ENCODE measurements at regions not wholly inside any gene's neighbourhood (a gene's known extent, or its start where the extent isn't known, plus 50 kb on each side); places are given as distances from the start of the nearest gene placed in this dataset.
"Not testable (repeated sequence)": the region's sequence is repeated elsewhere in the genome, so short reads cannot be mapped to it uniquely, and the experiment has no call there.

DNA sequence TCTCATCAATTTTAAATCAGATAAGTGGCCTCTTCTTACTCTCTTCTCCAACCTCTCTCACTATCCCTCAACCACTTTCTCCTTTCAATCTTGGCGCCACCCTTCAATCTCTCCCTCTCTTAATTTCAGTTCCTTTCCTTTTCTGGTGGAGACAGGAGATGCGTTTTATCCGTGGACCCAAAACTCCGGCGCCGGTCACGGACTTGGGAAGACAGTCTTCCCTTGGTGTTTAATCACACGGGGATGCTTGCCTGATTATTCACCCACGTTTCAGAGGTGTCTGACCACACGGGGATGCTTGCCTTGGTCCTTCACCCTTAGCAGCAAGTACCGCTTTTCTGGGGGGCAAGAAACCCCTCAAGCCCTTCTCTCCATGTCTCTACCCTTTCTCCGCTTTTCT, 1057.6 kb upstream of the ACO1 start:
- not testable (repeated sequence) for TF ChIP-seq MEF2A (IDR thresholded peaks at IDR 0.05; ENCODE audit: control insufficient read depth, low read depth, low read length); TAF15 (IDR thresholded peaks at IDR 0.05; ENCODE audit: low read depth, low read length); ZNF263 (CRISPR knock-in tag; IDR thresholded peaks at IDR 0.05; ENCODE audit: borderline replicate concordance); ZNF512 (tag; IDR thresholded peaks at IDR 0.05); KAT7 (CRISPR knock-in tag; IDR thresholded peaks at IDR 0.05; ENCODE audit: borderline replicate concordance); KLF1 (tag; IDR thresholded peaks at IDR 0.05); RNF219 (CRISPR knock-in tag; IDR thresholded peaks at IDR 0.05); DMBX1 (CRISPR knock-in tag; IDR thresholded peaks at IDR 0.05; ENCODE audit: borderline replicate concordance); ETV1 (tag; conservative IDR thresholded peaks at IDR 0.05; ENCODE audit: low read depth); THRA (IDR thresholded peaks at IDR 0.05); CEBPB (tag; IDR thresholded peaks at IDR 0.05); ELK1 (CRISPR knock-in tag; IDR thresholded peaks at IDR 0.05)
- TF ChIP-seq, protein P1, sequence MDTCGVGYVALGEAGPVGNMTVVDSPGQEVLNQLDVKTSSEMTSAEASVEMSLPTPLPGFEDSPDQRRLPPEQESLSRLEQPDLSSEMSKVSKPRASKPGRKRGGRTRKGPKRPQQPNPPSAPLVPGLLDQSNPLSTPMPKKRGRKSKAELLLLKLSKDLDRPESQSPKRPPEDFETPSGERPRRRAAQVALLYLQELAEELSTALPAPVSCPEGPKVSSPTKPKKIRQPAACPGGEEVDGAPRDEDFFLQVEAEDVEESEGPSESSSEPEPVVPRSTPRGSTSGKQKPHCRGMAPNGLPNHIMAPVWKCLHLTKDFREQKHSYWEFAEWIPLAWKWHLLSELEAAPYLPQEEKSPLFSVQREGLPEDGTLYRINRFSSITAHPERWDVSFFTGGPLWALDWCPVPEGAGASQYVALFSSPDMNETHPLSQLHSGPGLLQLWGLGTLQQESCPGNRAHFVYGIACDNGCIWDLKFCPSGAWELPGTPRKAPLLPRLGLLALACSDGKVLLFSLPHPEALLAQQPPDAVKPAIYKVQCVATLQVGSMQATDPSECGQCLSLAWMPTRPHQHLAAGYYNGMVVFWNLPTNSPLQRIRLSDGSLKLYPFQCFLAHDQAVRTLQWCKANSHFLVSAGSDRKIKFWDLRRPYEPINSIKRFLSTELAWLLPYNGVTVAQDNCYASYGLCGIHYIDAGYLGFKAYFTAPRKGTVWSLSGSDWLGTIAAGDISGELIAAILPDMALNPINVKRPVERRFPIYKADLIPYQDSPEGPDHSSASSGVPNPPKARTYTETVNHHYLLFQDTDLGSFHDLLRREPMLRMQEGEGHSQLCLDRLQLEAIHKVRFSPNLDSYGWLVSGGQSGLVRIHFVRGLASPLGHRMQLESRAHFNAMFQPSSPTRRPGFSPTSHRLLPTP (IDR thresholded peaks at IDR 0.05; ENCODE audit: borderline replicate concordance, extremely low read depth, insufficient read length), result not testable (repeated sequence)

Data from K562 (cell line).